ENCODE measurements at regions not wholly inside any gene's neighbourhood (a gene's known extent, or its start where the extent isn't known, plus 50 kb on each side); places are given as distances from the start of the nearest gene placed in this dataset.
"Not testable (repeated sequence)": the region's sequence is repeated elsewhere in the genome, so short reads cannot be mapped to it uniquely, and the experiment has no call there.

- POLR2A ChIA-PET, result no interaction called here
- Histone ChIP-seq H3K27me3 (ENCODE audit: control insufficient read depth, insufficient read depth, low read length) (no peaks in the 10 kb centered on the region), H3K4me3 (ENCODE audit: low read depth, low read length) (no peak overlapping the region), H3K36me3 (ENCODE audit: control insufficient read depth, insufficient read depth, low read length) (no peaks in the 10 kb centered on the region)
- TF ChIP-seq CTCF (IDR thresholded peaks at IDR 0.05; ENCODE audit: insufficient read depth, low read depth, low read length), result no peak
- DNase-seq (ENCODE audit: low read depth), result no peak
- CTCF ChIA-PET, result no interaction called here
Measured at GRCh38 chrX:131874300-131874699, 148.8 kb upstream of the STK26 start.

GRCh38 chrX:131875827-131876226 is 147.3 kb upstream of the STK26 start:
- DNase-seq (ENCODE audit: low read depth); H3K4me3 ChIP-seq (ENCODE audit: low read depth, low read length); H3K36me3 ChIP-seq (ENCODE audit: control insufficient read depth, insufficient read depth, low read length); CTCF ChIA-PET; H3K27me3 ChIP-seq (ENCODE audit: control insufficient read depth, insufficient read depth, low read length); POLR2A ChIA-PET: not testable (repeated sequence)

GRCh38 chrX:131881194-131881593 is 141.9 kb upstream of the STK26 start:
- no peak for DNase-seq (ENCODE audit: low read depth)
- no peaks in the 10 kb centered on the region for H3K36me3 ChIP-seq (ENCODE audit: control insufficient read depth, insufficient read depth, low read length)
- TF ChIP-seq CTCF (IDR thresholded peaks at IDR 0.05; ENCODE audit: insufficient read depth, low read depth, low read length), result no peak
- no peaks in the 10 kb centered on the region for H3K27me3 ChIP-seq (ENCODE audit: control insufficient read depth, insufficient read depth, low read length)
- no peak overlapping the region for H3K4me3 ChIP-seq (ENCODE audit: low read depth, low read length)
- CTCF ChIA-PET, result no interaction called here
- POLR2A ChIA-PET, result no interaction called here

- H3K27me3 ChIP-seq (ENCODE audit: control insufficient read depth, insufficient read depth, low read length); H3K4me3 ChIP-seq (ENCODE audit: low read depth, low read length); H3K36me3 ChIP-seq (ENCODE audit: control insufficient read depth, insufficient read depth, low read length); POLR2A ChIA-PET; CTCF ChIA-PET; DNase-seq (ENCODE audit: low read depth): not testable (repeated sequence)
Measured at GRCh38 chrX:131885042-131885441, 138.1 kb upstream of the STK26 start.

- CTCF ChIA-PET; DNase-seq (ENCODE audit: low read depth); POLR2A ChIA-PET: not testable (repeated sequence)
Measured at GRCh38 chrX:131893857-131894256, 129.2 kb upstream of the STK26 start.

GRCh38 chrX:131894995-131895394 is 128.1 kb upstream of the STK26 start:
- POLR2A ChIA-PET, result no interaction called here
- no peak for TF ChIP-seq CTCF (IDR thresholded peaks at IDR 0.05; ENCODE audit: insufficient read depth, low read depth, low read length)
- Histone ChIP-seq H3K27me3 (ENCODE audit: control insufficient read depth, insufficient read depth, low read length) (no peaks in the 10 kb centered on the region), H3K36me3 (ENCODE audit: control insufficient read depth, insufficient read depth, low read length) (no peaks in the 10 kb centered on the region), H3K4me3 (ENCODE audit: low read depth, low read length) (no peak overlapping the region)
- DNase-seq (ENCODE audit: low read depth), result no peak
- CTCF ChIA-PET, result no interaction called here

More at GRCh38 chrX:131893857-131894256, 129.2 kb upstream of the STK26 start:
- H3K36me3 ChIP-seq (ENCODE audit: control insufficient read depth, insufficient read depth, low read length); H3K4me3 ChIP-seq (ENCODE audit: low read depth, low read length); H3K27me3 ChIP-seq (ENCODE audit: control insufficient read depth, insufficient read depth, low read length): not testable (repeated sequence)

- POLR2A ChIA-PET, result no interaction called here
- Histone ChIP-seq H3K27me3 (ENCODE audit: control insufficient read depth, insufficient read depth, low read length) (no peaks in the 10 kb centered on the region), H3K4me3 (ENCODE audit: low read depth, low read length) (no peak overlapping the region), H3K36me3 (ENCODE audit: control insufficient read depth, insufficient read depth, low read length) (no peaks in the 10 kb centered on the region)
- CTCF ChIA-PET, result no interaction called here
- no peak for DNase-seq (ENCODE audit: low read depth)
- no peak for TF ChIP-seq CTCF (IDR thresholded peaks at IDR 0.05; ENCODE audit: insufficient read depth, low read depth, low read length)
Measured at GRCh38 chrX:131895807-131896206, 127.3 kb upstream of the STK26 start.
